ENCODE measurements at regions not wholly inside any gene's neighbourhood (a gene's known extent, or its start where the extent isn't known, plus 50 kb on each side); places are given as distances from the start of the nearest gene placed in this dataset.

DNA sequence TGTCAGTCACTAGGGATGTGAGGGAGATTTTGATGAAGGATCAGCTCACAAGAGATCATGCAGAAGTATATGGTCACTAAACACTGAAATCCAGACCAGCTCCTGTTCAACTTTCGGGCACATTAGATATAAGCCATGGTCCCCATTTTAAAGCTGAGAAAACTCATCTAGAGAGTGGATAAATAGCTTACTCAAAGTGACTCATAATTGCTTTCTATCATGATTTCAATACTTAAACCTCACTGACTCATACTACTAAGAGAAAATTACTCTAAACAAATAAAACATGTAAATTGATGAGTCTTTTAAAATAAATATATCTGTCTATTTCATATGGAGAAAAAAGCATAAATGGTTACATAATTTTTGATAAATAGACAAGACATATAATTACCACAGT lies 567.7 kb downstream of the TLR4 start:
- TF ChIP-seq, protein P1, sequence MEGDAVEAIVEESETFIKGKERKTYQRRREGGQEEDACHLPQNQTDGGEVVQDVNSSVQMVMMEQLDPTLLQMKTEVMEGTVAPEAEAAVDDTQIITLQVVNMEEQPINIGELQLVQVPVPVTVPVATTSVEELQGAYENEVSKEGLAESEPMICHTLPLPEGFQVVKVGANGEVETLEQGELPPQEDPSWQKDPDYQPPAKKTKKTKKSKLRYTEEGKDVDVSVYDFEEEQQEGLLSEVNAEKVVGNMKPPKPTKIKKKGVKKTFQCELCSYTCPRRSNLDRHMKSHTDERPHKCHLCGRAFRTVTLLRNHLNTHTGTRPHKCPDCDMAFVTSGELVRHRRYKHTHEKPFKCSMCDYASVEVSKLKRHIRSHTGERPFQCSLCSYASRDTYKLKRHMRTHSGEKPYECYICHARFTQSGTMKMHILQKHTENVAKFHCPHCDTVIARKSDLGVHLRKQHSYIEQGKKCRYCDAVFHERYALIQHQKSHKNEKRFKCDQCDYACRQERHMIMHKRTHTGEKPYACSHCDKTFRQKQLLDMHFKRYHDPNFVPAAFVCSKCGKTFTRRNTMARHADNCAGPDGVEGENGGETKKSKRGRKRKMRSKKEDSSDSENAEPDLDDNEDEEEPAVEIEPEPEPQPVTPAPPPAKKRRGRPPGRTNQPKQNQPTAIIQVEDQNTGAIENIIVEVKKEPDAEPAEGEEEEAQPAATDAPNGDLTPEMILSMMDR (IDR thresholded peaks at IDR 0.05) = no peak
- TF ChIP-seq EZH2 (IDR thresholded peaks at IDR 0.05) = no peak
- no peak for TF ChIP-seq EZH2phosphoT487 (IDR thresholded peaks at IDR 0.05)
